ENCODE measurements at regions not wholly inside any gene's neighbourhood (a gene's known extent, or its start where the extent isn't known, plus 50 kb on each side); places are given as distances from the start of the nearest gene placed in this dataset.

DNA sequence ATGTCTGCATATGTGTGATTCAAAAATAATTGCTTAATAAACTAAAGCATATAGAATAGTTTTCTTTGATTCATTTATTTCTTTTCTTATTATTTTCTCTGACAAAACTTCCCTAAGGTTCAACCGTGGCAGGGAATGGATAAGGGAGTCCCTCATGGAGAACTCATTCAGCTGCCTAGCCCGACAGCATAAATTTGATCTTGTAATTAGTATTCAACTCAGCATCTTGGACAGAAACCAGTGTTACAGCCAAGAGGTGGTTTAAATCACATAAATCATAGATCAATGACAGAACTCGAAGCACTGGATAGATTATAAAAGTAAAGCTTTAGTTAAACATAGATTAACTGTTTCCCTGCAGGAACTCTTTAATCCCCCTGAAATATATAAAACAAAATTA is 174.3 kb upstream of the POU3F4 start:
- Histone ChIP-seq H3K9me2 (ENCODE audit: low read depth, low read length) (no peaks in the 10 kb centered on the region), H3K9me3 (ENCODE audit: low read length) (no peaks in the 10 kb centered on the region), H4K20me1 (ENCODE audit: insufficient read depth, low read length) (no peaks in the 10 kb centered on the region), H3F3A (ENCODE audit: insufficient read depth, low read length) (no peaks in the 10 kb centered on the region), H3K9ac (ENCODE audit: low read length) (no peak overlapping the region), H3K4me2 (ENCODE audit: low read length) (no peak overlapping the region), H3K27ac (ENCODE audit: low read depth, low read length, poor library complexity, severe bottlenecking) (no peak overlapping the region), H3K79me2 (ENCODE audit: insufficient read depth, low read length) (no peaks in the 10 kb centered on the region), H3K27me3 (ENCODE audit: insufficient read depth, low read length) (no peaks in the 10 kb centered on the region), H3K36me3 (ENCODE audit: insufficient read depth, low read length) (no peaks in the 10 kb centered on the region), H3K4me1 (ENCODE audit: insufficient read depth, low read length, severe bottlenecking) (no peaks in the 10 kb centered on the region), H2AFZ (ENCODE audit: low read length) (no peak overlapping the region), H3K4me3 (ENCODE audit: low read depth, low read length, poor library complexity, severe bottlenecking) (no peak overlapping the region)
- TF ChIP-seq EZH2 (IDR thresholded peaks at IDR 0.05; ENCODE audit: borderline replicate concordance, low read length), result no peak

DNA sequence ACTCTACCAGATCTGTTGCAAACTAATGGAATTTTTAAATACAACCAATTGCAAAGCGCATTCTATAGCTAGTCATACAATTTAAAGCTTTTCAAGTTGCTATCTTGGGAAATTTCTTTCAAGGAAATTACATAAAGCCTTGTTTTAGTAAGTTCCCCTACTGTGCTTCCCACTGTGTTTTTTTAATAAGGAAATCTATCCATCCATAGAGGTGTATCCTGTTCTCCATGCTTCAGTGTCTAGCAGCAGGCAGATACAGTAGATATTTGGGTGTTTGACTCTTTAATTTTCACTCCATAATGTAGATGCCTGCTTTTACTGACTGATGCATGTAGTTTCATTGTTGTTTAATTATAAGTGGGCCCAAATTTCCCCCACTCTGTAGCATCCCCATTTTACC is 171.6 kb upstream of the POU3F4 start:
- Histone ChIP-seq H2AFZ (ENCODE audit: low read length) (no peak overlapping the region), H3K36me3 (ENCODE audit: insufficient read depth, low read length) (no peaks in the 10 kb centered on the region), H4K20me1 (ENCODE audit: insufficient read depth, low read length) (no peaks in the 10 kb centered on the region), H3K9me2 (ENCODE audit: low read depth, low read length) (no peaks in the 10 kb centered on the region), H3K79me2 (ENCODE audit: insufficient read depth, low read length) (no peaks in the 10 kb centered on the region), H3K27ac (ENCODE audit: low read depth, low read length, poor library complexity, severe bottlenecking) (no peak overlapping the region), H3K27me3 (ENCODE audit: insufficient read depth, low read length) (no peaks in the 10 kb centered on the region), H3K9me3 (ENCODE audit: low read length) (no peaks in the 10 kb centered on the region), H3K9ac (ENCODE audit: low read length) (no peak overlapping the region), H3K4me2 (ENCODE audit: low read length) (no peak overlapping the region), H3F3A (ENCODE audit: insufficient read depth, low read length) (no peaks in the 10 kb centered on the region), H3K4me1 (ENCODE audit: insufficient read depth, low read length, severe bottlenecking) (no peaks in the 10 kb centered on the region), H3K4me3 (ENCODE audit: low read depth, low read length, poor library complexity, severe bottlenecking) (no peak overlapping the region)
- TF ChIP-seq, protein P1, sequence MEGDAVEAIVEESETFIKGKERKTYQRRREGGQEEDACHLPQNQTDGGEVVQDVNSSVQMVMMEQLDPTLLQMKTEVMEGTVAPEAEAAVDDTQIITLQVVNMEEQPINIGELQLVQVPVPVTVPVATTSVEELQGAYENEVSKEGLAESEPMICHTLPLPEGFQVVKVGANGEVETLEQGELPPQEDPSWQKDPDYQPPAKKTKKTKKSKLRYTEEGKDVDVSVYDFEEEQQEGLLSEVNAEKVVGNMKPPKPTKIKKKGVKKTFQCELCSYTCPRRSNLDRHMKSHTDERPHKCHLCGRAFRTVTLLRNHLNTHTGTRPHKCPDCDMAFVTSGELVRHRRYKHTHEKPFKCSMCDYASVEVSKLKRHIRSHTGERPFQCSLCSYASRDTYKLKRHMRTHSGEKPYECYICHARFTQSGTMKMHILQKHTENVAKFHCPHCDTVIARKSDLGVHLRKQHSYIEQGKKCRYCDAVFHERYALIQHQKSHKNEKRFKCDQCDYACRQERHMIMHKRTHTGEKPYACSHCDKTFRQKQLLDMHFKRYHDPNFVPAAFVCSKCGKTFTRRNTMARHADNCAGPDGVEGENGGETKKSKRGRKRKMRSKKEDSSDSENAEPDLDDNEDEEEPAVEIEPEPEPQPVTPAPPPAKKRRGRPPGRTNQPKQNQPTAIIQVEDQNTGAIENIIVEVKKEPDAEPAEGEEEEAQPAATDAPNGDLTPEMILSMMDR (IDR thresholded peaks at IDR 0.05; ENCODE audit: low read length), result no peak
- no peak for TF ChIP-seq EZH2 (IDR thresholded peaks at IDR 0.05; ENCODE audit: borderline replicate concordance, low read length)

DNA sequence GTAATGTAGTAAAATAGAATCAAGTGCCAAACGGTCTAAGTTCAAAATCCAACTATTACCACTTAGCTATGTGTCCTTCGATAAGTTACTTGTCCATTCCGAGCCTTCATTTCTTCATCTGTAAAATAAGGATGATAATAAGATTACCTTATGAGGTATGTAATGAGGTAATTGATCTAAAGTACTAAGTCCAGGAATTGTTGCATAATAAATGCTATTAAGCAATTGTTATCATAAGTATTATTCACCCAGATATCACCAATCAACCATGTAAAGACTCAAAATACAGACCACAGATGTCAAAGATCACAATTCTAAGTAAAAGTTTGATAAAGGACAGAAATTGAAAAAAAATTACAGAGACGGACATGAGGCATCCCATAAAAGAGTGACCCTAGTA is 168.4 kb upstream of the POU3F4 start:
- no peaks in the 10 kb centered on the region for H3K36me3 ChIP-seq (ENCODE audit: insufficient read depth, low read length)
- H3K27me3 ChIP-seq (ENCODE audit: insufficient read depth, low read length), result no peaks in the 10 kb centered on the region
- no peak overlapping the region for H2AFZ ChIP-seq (ENCODE audit: low read length)
- no peak overlapping the region for H3K9ac ChIP-seq (ENCODE audit: low read length)
- H3K9me3 ChIP-seq (ENCODE audit: low read length), result no peaks in the 10 kb centered on the region
- no peaks in the 10 kb centered on the region for H3K4me1 ChIP-seq (ENCODE audit: insufficient read depth, low read length, severe bottlenecking)
- no peaks in the 10 kb centered on the region for H3K9me2 ChIP-seq (ENCODE audit: low read depth, low read length)
- H3K4me2 ChIP-seq (ENCODE audit: low read length), result no peak overlapping the region
- H3K79me2 ChIP-seq (ENCODE audit: insufficient read depth, low read length), result no peaks in the 10 kb centered on the region
- no peak overlapping the region for H3K27ac ChIP-seq (ENCODE audit: low read depth, low read length, poor library complexity, severe bottlenecking)
- H3K4me3 ChIP-seq (ENCODE audit: low read depth, low read length, poor library complexity, severe bottlenecking), result no peak overlapping the region
- TF ChIP-seq EZH2 (IDR thresholded peaks at IDR 0.05; ENCODE audit: borderline replicate concordance, low read length), result no peak
- TF ChIP-seq, protein P1 (IDR thresholded peaks at IDR 0.05; ENCODE audit: low read length), result no peak
- no peaks in the 10 kb centered on the region for H4K20me1 ChIP-seq (ENCODE audit: insufficient read depth, low read length)
- H3F3A ChIP-seq (ENCODE audit: insufficient read depth, low read length), result no peaks in the 10 kb centered on the region

DNA sequence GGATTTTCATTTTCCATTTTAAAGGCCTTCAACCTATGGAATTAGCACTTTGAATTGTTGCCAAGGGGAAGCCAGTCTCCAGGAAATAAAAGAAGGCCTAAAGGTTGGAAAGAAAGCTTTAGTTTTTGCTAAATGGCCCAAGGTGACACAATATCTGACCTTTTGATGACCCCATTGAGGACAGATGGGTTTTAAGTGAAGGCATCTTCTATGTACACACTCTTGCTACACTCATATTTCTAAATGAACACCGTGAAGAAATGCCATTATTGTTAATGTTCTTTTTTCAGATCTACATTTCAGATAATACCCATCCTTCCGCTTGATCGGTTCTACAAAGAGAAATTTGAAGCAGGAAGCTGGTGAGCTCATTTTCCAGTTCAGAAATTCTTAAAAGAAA is 162.8 kb upstream of the POU3F4 start:
- no peaks in the 10 kb centered on the region for H3K27me3 ChIP-seq (ENCODE audit: insufficient read depth, low read length)
- H3K27ac ChIP-seq (ENCODE audit: low read depth, low read length, poor library complexity, severe bottlenecking), result no peak overlapping the region
- TF ChIP-seq, protein P1 (IDR thresholded peaks at IDR 0.05; ENCODE audit: low read length), result no peak
- no peak for TF ChIP-seq EZH2 (IDR thresholded peaks at IDR 0.05; ENCODE audit: borderline replicate concordance, low read length)
- H3K36me3 ChIP-seq (ENCODE audit: insufficient read depth, low read length), result no peaks in the 10 kb centered on the region
- no peaks in the 10 kb centered on the region for H3F3A ChIP-seq (ENCODE audit: insufficient read depth, low read length)
- H3K9me3 ChIP-seq (ENCODE audit: low read length), result no peaks in the 10 kb centered on the region
- H2AFZ ChIP-seq (ENCODE audit: low read length), result no peak overlapping the region
- no peak overlapping the region for H3K4me3 ChIP-seq (ENCODE audit: low read depth, low read length, poor library complexity, severe bottlenecking)
- no peaks in the 10 kb centered on the region for H4K20me1 ChIP-seq (ENCODE audit: insufficient read depth, low read length)
- no peaks in the 10 kb centered on the region for H3K79me2 ChIP-seq (ENCODE audit: insufficient read depth, low read length)
- H3K9me2 ChIP-seq (ENCODE audit: low read depth, low read length), result no peaks in the 10 kb centered on the region
- H3K9ac ChIP-seq (ENCODE audit: low read length), result no peak overlapping the region
- H3K4me2 ChIP-seq (ENCODE audit: low read length), result no peak overlapping the region
- H3K4me1 ChIP-seq (ENCODE audit: insufficient read depth, low read length, severe bottlenecking), result no peaks in the 10 kb centered on the region
